Caco-2 (cell line): ENCODE measurements at regions not wholly inside any gene's neighbourhood (a gene's known extent, or its start where the extent isn't known, plus 50 kb on each side); places are given as distances from the start of the nearest gene placed in this dataset.

Experiments
- BruUV-seq: library from RNA; stranded (reverse); fragments of 400-500 nt; replicated peaks from 2 replicates; lab custom pipeline; 2021; lab: Mats Ljungman, UMichigan
- CTCF ChIA-PET: fragments of 300-600 bp; sonication (Branson Sonifier 250); formaldehyde crosslinking; loops from one replicate; lab custom pipeline; 2022; ENCODE audit warnings: antibody characterized with exemption; lab: Charles Lee
- POLR2A ChIA-PET: fragments of 300-600 bp; sonication (Branson Sonifier 250); formaldehyde crosslinking; loops from one replicate; lab custom pipeline; 2022; ENCODE audit warnings: antibody characterized with exemption; lab: Charles Lee
- DNase-seq, 2 experiments: peaks; one replicate each; pipeline versions ENCODE4 v3.0.0 to v3.0.0-alpha.2; 2020 to 2022
- H3K27me3 ChIP-seq: replicated peaks from 2 replicates; pipeline ENCODE4 v1.6.0; 2011; ENCODE audit warnings: low read length; ENCODE audit not compliant: control insufficient read depth, insufficient read depth
- H3K36me3 ChIP-seq: 2 replicates; pipeline ENCODE4 v1.5.1; 2011; ENCODE audit warnings: low read length; ENCODE audit not compliant: control insufficient read depth, insufficient read depth
- H3K4me1 ChIP-seq: fragments of 250-450 bp; sonication (Bioruptor Pico); 2 replicates; pipeline ENCODE4 v1.5.1; 2020; ENCODE audit warnings: mild to moderate bottlenecking
- H3K4me3 ChIP-seq: 2 replicates; pipeline ENCODE4 v1.5.1; 2011; ENCODE audit warnings: low read depth, mild to moderate bottlenecking, control low read depth, low read length
- H3K9me3 ChIP-seq: fragments of 250-450 bp; sonication (Bioruptor Pico); 2 replicates; pipeline ENCODE4 v1.5.1; 2020; ENCODE audit warnings: mild to moderate bottlenecking, moderate library complexity
- H3K27ac Mint-ChIP-seq: one replicate; pipeline ENCODE4 v1.8.0; 2022; ENCODE audit warnings: mixed read lengths; ENCODE audit not compliant: unreplicated experiment
- H3K27me3 Mint-ChIP-seq: one replicate; pipeline ENCODE4 v1.8.0; 2022; ENCODE audit warnings: mixed read lengths; ENCODE audit not compliant: insufficient read depth, unreplicated experiment
- H3K36me3 Mint-ChIP-seq: one replicate; pipeline ENCODE4 v1.8.0; 2022; ENCODE audit warnings: mild to moderate bottlenecking, mixed read lengths; ENCODE audit not compliant: insufficient read depth, unreplicated experiment
- H3K4me1 Mint-ChIP-seq: one replicate; pipeline ENCODE4 v1.8.0; 2022; ENCODE audit warnings: low read depth, mixed read lengths; ENCODE audit not compliant: unreplicated experiment
- H3K4me3 Mint-ChIP-seq: one replicate; pipeline ENCODE4 v1.8.0; 2022; ENCODE audit warnings: mild to moderate bottlenecking, moderate library complexity, mixed read lengths; ENCODE audit not compliant: unreplicated experiment
- H3K9me3 Mint-ChIP-seq: one replicate; pipeline ENCODE4 v1.8.0; 2022; ENCODE audit warnings: mixed read lengths; ENCODE audit not compliant: unreplicated experiment
- intact Hi-C: fragments of 100-400 bp; cut with micrococcal nuclease; formaldehyde crosslinking; loops from one replicate; pipeline ENCODE4 v1.10.0; 2022; ENCODE audit not compliant: unreplicated experiment
- TF ChIP-seq, protein P1 (sequence below), 2 experiments: fragments of 200-600 bp in 1 of 2; IDR thresholded peaks; 1 replicate in 1 of 2; 2 replicates in 1 of 2; pipeline versions ENCODE4 v1.5.1 to v1.8.0; 2011 to 2022; ENCODE audit warnings: antibody characterized with exemption in 1 of 2, control low read depth in 1 of 2, inconsistent platforms in 1 of 2, low read depth in 1 of 2, low read length in 1 of 2, mild to moderate bottlenecking in 1 of 2, moderate library complexity in 1 of 2; ENCODE audit not compliant: insufficient read depth in 1 of 2, severe bottlenecking in 1 of 2, unreplicated experiment in 1 of 2

DNA sequence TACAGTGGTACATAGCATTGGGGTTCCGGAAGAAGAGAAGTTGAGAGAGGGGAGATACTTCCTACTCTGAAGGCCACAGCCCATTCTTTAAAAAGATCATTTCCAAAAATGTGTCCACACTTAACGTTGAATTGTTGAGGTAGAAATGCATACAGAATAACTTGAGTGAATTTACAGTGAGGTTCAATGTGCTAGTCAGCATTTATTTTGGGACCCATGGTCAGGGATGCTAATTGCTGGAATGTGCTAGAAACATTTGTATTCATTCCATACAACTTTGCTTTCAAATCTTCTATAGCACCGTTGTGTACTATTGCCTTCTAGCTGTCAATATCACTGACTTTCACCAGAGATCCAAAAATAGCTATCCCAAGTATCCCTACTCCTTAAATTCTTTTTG lies 325.9 kb downstream of the SATB2 start:
- H3K9me3 ChIP-seq: no peaks in the 10 kb centered on the region
- POLR2A ChIA-PET: no interaction called here
- H3K4me3 ChIP-seq: no peak overlapping the region
- H3K36me3 Mint-ChIP-seq: no peaks in the 10 kb centered on the region
- H3K27me3 ChIP-seq: no peaks in the 10 kb centered on the region
- CTCF ChIA-PET: no interaction called here
- TF ChIP-seq, protein P1, sequence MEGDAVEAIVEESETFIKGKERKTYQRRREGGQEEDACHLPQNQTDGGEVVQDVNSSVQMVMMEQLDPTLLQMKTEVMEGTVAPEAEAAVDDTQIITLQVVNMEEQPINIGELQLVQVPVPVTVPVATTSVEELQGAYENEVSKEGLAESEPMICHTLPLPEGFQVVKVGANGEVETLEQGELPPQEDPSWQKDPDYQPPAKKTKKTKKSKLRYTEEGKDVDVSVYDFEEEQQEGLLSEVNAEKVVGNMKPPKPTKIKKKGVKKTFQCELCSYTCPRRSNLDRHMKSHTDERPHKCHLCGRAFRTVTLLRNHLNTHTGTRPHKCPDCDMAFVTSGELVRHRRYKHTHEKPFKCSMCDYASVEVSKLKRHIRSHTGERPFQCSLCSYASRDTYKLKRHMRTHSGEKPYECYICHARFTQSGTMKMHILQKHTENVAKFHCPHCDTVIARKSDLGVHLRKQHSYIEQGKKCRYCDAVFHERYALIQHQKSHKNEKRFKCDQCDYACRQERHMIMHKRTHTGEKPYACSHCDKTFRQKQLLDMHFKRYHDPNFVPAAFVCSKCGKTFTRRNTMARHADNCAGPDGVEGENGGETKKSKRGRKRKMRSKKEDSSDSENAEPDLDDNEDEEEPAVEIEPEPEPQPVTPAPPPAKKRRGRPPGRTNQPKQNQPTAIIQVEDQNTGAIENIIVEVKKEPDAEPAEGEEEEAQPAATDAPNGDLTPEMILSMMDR (IDR thresholded peaks at IDR 0.05; ENCODE audit: insufficient read depth in 1 of 2, low read depth in 1 of 2, low read length in 1 of 2, severe bottlenecking in 1 of 2, unreplicated experiment in 1 of 2): no peak
- BruUV-seq: no TSS peak
- no peaks in the 10 kb centered on the region for H3K36me3 ChIP-seq
- H3K4me1 ChIP-seq: no peaks in the 10 kb centered on the region
- no peaks in the 10 kb centered on the region for H3K27me3 Mint-ChIP-seq
- no peak for DNase-seq
- no peak overlapping the region for H3K27ac Mint-ChIP-seq
- intact Hi-C loops: no loop called here
- no peaks in the 10 kb centered on the region for H3K9me3 Mint-ChIP-seq
- no peaks in the 10 kb centered on the region for H3K4me1 Mint-ChIP-seq
- H3K4me3 Mint-ChIP-seq: no peak overlapping the region

DNA sequence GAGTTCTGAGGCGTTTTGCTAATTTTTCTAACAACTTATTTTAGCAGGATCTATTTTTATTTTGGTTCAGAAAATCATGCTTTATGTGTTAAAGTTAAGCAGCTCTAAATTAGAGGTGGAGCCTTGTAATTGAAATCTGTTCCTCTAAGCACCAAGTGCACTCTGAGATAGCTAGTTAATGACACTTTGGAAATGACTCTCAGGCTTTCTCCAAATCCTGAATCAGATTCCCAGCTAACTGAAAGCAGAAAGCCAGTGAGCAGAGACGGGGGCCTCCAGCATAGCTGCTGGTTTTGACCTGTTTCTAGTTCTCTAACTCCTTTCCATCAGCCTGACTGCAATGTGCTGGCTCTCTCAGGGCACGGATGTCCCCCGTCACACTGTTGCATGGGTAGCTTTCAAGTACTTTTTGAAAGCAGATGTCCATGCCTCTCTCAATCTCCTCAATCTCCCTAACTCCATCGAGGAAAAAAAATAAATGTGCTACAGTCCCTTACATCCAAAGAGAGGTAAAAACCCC lies 326.5 kb downstream of the SATB2 start:
- intact Hi-C loops: no loop called here
- no TSS peak for BruUV-seq
- Mint-ChIP-seq H3K27ac (no peak overlapping the region), H3K9me3 (no peaks in the 10 kb centered on the region), H3K4me3 (no peak overlapping the region), H3K36me3 (no peaks in the 10 kb centered on the region), H3K4me1 (no peaks in the 10 kb centered on the region), H3K27me3 (no peaks in the 10 kb centered on the region)
- DNase-seq: no peak
- H3K4me1 ChIP-seq: 0 out of 2 replicates have a peak, but pooled peaks cover under 1% of the 10 kb centered on the region
- ChIA-PET CTCF (no interaction called here), POLR2A (no interaction called here)
- H3K4me3 ChIP-seq: no peak overlapping the region
- TF ChIP-seq, protein P1 (IDR thresholded peaks at IDR 0.05; ENCODE audit: insufficient read depth in 1 of 2, low read depth in 1 of 2, low read length in 1 of 2, severe bottlenecking in 1 of 2, unreplicated experiment in 1 of 2): no peak
- H3K36me3 ChIP-seq: no peaks in the 10 kb centered on the region
- no peaks in the 10 kb centered on the region for H3K27me3 ChIP-seq
- no peaks in the 10 kb centered on the region for H3K9me3 ChIP-seq

DNA sequence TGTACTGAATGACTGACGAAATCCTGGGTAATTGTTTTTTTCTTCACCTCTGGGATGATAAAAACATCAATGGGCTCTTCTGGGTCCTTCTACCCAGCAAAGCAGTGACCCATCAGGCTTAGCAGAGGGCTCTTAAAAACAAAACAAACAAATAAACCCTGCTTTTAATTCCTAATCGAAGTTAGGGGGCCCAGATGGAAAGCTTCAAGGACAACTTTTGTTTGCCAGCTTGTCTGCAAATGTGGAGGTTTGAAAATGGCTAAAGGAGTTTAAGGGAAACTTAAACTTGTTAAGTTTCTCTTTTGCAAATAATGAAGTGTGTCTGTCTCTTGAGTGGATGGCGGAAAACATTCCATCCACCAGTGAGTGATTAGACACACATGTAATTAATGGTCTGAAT lies 327.2 kb downstream of the SATB2 start:
- H3K9me3 Mint-ChIP-seq: no peaks in the 10 kb centered on the region
- H3K27me3 ChIP-seq: no peaks in the 10 kb centered on the region
- BruUV-seq: no TSS peak
- ChIA-PET POLR2A (no interaction called here), CTCF (no interaction called here)
- no peak overlapping the region for H3K4me3 Mint-ChIP-seq
- H3K4me1 Mint-ChIP-seq: no peaks in the 10 kb centered on the region
- H3K27me3 Mint-ChIP-seq: no peaks in the 10 kb centered on the region
- intact Hi-C loops: no loop called here
- H3K9me3 ChIP-seq: no peaks in the 10 kb centered on the region
- no peak overlapping the region for H3K27ac Mint-ChIP-seq
- H3K36me3 Mint-ChIP-seq: no peaks in the 10 kb centered on the region
- TF ChIP-seq, protein P1 (IDR thresholded peaks at IDR 0.05; ENCODE audit: insufficient read depth in 1 of 2, low read depth in 1 of 2, low read length in 1 of 2, severe bottlenecking in 1 of 2, unreplicated experiment in 1 of 2): no peak
- 0 out of 2 replicates have a peak, but pooled peaks cover 3% of the 10 kb centered on the region for H3K4me1 ChIP-seq
- H3K4me3 ChIP-seq: no peak overlapping the region
- no peak for DNase-seq
- no peaks in the 10 kb centered on the region for H3K36me3 ChIP-seq
